Neural cell (in vitro differentiated cells): ENCODE measurements at regions not wholly inside any gene's neighbourhood (a gene's known extent, or its start where the extent isn't known, plus 50 kb on each side); places are given as distances from the start of the nearest gene placed in this dataset.

ENCODE experiments used
- H2AFZ ChIP-seq: fragments of 200-600, 300-800 bp; sonication (generic), shearing (Covaris generic); 2 replicates; pipeline ENCODE4 v1.6.0; 2014; ENCODE audit warnings: low read depth, mild to moderate bottlenecking, antibody characterized with exemption, low read length, moderate library complexity
- H3F3A ChIP-seq: fragments of 200-600 bp; shearing (Covaris generic); 2 replicates; pipeline ENCODE4 v1.6.1; 2016; ENCODE audit warnings: mild to moderate bottlenecking, moderate library complexity, mixed read lengths, antibody characterized with exemption, low read length; ENCODE audit not compliant: insufficient read depth, poor library complexity, severe bottlenecking
- H3K27ac ChIP-seq: fragments of 200-600, 300-800 bp; sonication (generic), shearing (Covaris generic); 2 replicates; pipeline ENCODE4 v1.5.1; 2014; ENCODE audit warnings: mild to moderate bottlenecking, low read length, moderate library complexity
- H3K27me3 ChIP-seq: fragments of 300-800, 200-600 bp; sonication (generic), shearing (Covaris generic); 2 replicates; pipeline ENCODE4 v1.6.0; 2014; ENCODE audit warnings: mild to moderate bottlenecking, low read depth, low read length, moderate library complexity; ENCODE audit not compliant: insufficient read depth
- H3K36me3 ChIP-seq: fragments of 300-800, 200-600 bp; sonication (generic), shearing (Covaris generic); 2 replicates; pipeline ENCODE4 v1.5.1; 2014; ENCODE audit warnings: mild to moderate bottlenecking, antibody characterized with exemption, low read length, moderate library complexity; ENCODE audit not compliant: insufficient read depth
- H3K4me2 ChIP-seq: fragments of 300-800, 200-600 bp; sonication (generic), shearing (Covaris generic); 2 replicates; pipeline ENCODE4 v1.6.0; 2014; ENCODE audit warnings: mild to moderate bottlenecking, low read length
- H3K4me3 ChIP-seq: fragments of 300-800, 200-600 bp; sonication (generic), shearing (Covaris generic); 2 replicates; pipeline ENCODE4 v1.5.1; 2014; ENCODE audit warnings: mild to moderate bottlenecking, low read length, moderate library complexity
- H3K79me2 ChIP-seq: fragments of 200-600 bp; shearing (Covaris generic); replicated peaks from 2 replicates; pipeline ENCODE4 v1.6.0; 2014; ENCODE audit warnings: mild to moderate bottlenecking, low read length, moderate library complexity; ENCODE audit not compliant: insufficient read depth
- H3K9ac ChIP-seq: fragments of 300-800, 200-600 bp; sonication (generic), shearing (Covaris generic); 2 replicates; pipeline ENCODE4 v1.6.1; 2016; ENCODE audit warnings: mild to moderate bottlenecking, low read length, mixed read lengths
- H3K9me2 ChIP-seq: fragments of 200-600 bp; shearing (Covaris generic); 2 replicates; pipeline ENCODE4 v1.6.1; 2016; ENCODE audit warnings: mild to moderate bottlenecking, low read length, mixed read lengths; ENCODE audit not compliant: insufficient read depth
- H3K9me3 ChIP-seq: fragments of 200-600, 300-800 bp; sonication (generic), shearing (Covaris generic); 2 replicates; pipeline ENCODE4 v1.6.1; 2016; ENCODE audit warnings: mild to moderate bottlenecking, mixed run types, low read length, moderate library complexity, mixed read lengths
- H4K20me1 ChIP-seq: fragments of 200-600 bp; shearing (Covaris generic); 2 replicates; pipeline ENCODE4 v1.6.1; 2016; ENCODE audit warnings: mild to moderate bottlenecking, mixed run types; ENCODE audit not compliant: insufficient read depth
- CTCF ChIP-seq: fragments of 450-650 bp; IDR thresholded peaks from 2 replicates; pipeline ENCODE4 v1.5.1; 2014; ENCODE audit warnings: antibody characterized with exemption, mild to moderate bottlenecking, moderate library complexity; ENCODE audit not compliant: poor library complexity, severe bottlenecking
- EP300 ChIP-seq: fragments of 450-650 bp; conservative IDR thresholded peaks from 2 replicates; pipeline ENCODE4 v1.6.1; 2014; ENCODE audit warnings: antibody characterized with exemption, mild to moderate bottlenecking, moderate library complexity; ENCODE audit not compliant: poor library complexity, severe bottlenecking
- EZH2 ChIP-seq: fragments of 200-600, 300-800 bp; shearing (Covaris generic), sonication (generic); IDR thresholded peaks from 2 replicates; pipeline ENCODE4 v1.6.1; 2014; ENCODE audit warnings: antibody characterized with exemption, low read length, borderline replicate concordance, mild to moderate bottlenecking; ENCODE audit not compliant: insufficient read depth, poor library complexity, severe bottlenecking
- MXI1 ChIP-seq: fragments of 450-650 bp; conservative IDR thresholded peaks from 2 replicates; pipeline ENCODE4 v1.6.1; 2014; ENCODE audit warnings: antibody characterized with exemption, mild to moderate bottlenecking; ENCODE audit not compliant: poor library complexity, severe bottlenecking
- POLR2AphosphoS5 ChIP-seq: IDR thresholded peaks from 2 replicates; pipeline ENCODE4 v1.6.1; 2012
- RAD21 ChIP-seq: fragments of 450-650 bp; conservative IDR thresholded peaks from 2 replicates; pipeline ENCODE4 v1.6.1; 2014; ENCODE audit warnings: antibody characterized with exemption, mild to moderate bottlenecking, moderate library complexity
- REST ChIP-seq: IDR thresholded peaks from 2 replicates; pipeline ENCODE4 v1.6.1; 2012; ENCODE audit warnings: borderline replicate concordance
- SMC3 ChIP-seq: fragments of 450-650 bp; conservative IDR thresholded peaks from 2 replicates; pipeline ENCODE4 v1.6.1; 2014; ENCODE audit warnings: antibody characterized with exemption, mild to moderate bottlenecking, moderate library complexity; ENCODE audit not compliant: poor library complexity
- TAF1 ChIP-seq: IDR thresholded peaks from 2 replicates; pipeline ENCODE4 v1.6.1; 2012; ENCODE audit warnings: low read depth

- Histone ChIP-seq H3K9me3 (no peaks in the 10 kb centered on the region), H3K79me2 (no peaks in the 10 kb centered on the region), H3K9ac (no peak overlapping the region), H4K20me1 (no peaks in the 10 kb centered on the region), H3K4me2 (no peak overlapping the region), H3K36me3 (no peaks in the 10 kb centered on the region), H3K4me3 (no peak overlapping the region), H3K27ac (no peak overlapping the region), H3K9me2 (no peaks in the 10 kb centered on the region), H3F3A (no peaks in the 10 kb centered on the region), H3K27me3 (no peaks in the 10 kb centered on the region), H2AFZ (no peak overlapping the region)
- TF ChIP-seq EZH2: no peak
- no peak for TF ChIP-seq TAF1
- no peak for TF ChIP-seq RAD21
- TF ChIP-seq MXI1: no peak
- TF ChIP-seq CTCF: no peak
- no peak for TF ChIP-seq SMC3
- TF ChIP-seq REST: no peak
Measured at GRCh38 chr1:94736549-94736948, 83.6 kb upstream of the SLC44A3 start.

- no peaks in the 10 kb centered on the region for H3K79me2 ChIP-seq
- no peaks in the 10 kb centered on the region for H3F3A ChIP-seq
- no peaks in the 10 kb centered on the region for H4K20me1 ChIP-seq
- H3K36me3 ChIP-seq: no peaks in the 10 kb centered on the region
- no peaks in the 10 kb centered on the region for H3K9me2 ChIP-seq
- H3K4me3 ChIP-seq: no peak overlapping the region
- no peak overlapping the region for H3K27ac ChIP-seq
- H3K27me3 ChIP-seq: no peaks in the 10 kb centered on the region
- no peak overlapping the region for H2AFZ ChIP-seq
- no peak overlapping the region for H3K4me2 ChIP-seq
- no peaks in the 10 kb centered on the region for H3K9me3 ChIP-seq
- no peak overlapping the region for H3K9ac ChIP-seq
- TF ChIP-seq RAD21 (no peak), REST (no peak), SMC3 (no peak), POLR2AphosphoS5 (no peak), TAF1 (no peak), EZH2 (no peak), MXI1 (no peak), CTCF (no peak), EP300 (no peak)
Measured at GRCh38 chr1:94736073-94736472, 84.1 kb upstream of the SLC44A3 start.
